HEK293 (cell line): ENCODE measurements at regions not wholly inside any gene's neighbourhood (a gene's known extent, or its start where the extent isn't known, plus 50 kb on each side); places are given as distances from the start of the nearest gene placed in this dataset.

ENCODE experiments used
- CTCF ChIP-seq: fragments of 450-650 bp; formaldehyde crosslinking; IDR thresholded peaks from 2 replicates; pipeline ENCODE4 v1.5.1; 2016; ENCODE audit warnings: missing biosample characterization, missing genetic modification characterization
- OVOL3 ChIP-seq: fragments of 450-650 bp; formaldehyde crosslinking; IDR thresholded peaks from 2 replicates; pipeline ENCODE4 v1.5.1; 2016; ENCODE audit warnings: missing biosample characterization, missing genetic modification characterization
- REST ChIP-seq: fragments of 450-650 bp; formaldehyde crosslinking; IDR thresholded peaks from 2 replicates; pipeline ENCODE4 v1.5.1; 2016; ENCODE audit warnings: missing biosample characterization, missing genetic modification characterization
- ZBTB10 ChIP-seq: fragments of 450-650 bp; formaldehyde crosslinking; IDR thresholded peaks from 2 replicates; pipeline ENCODE4 v1.5.1; 2016; ENCODE audit warnings: missing biosample characterization, missing genetic modification characterization
- ZBTB7A ChIP-seq: fragments of 450-650 bp; formaldehyde crosslinking; IDR thresholded peaks from 2 replicates; pipeline ENCODE4 v1.5.1; 2016; ENCODE audit warnings: low read depth, missing biosample characterization, missing genetic modification characterization
- ZNF223 ChIP-seq: fragments of 450-650 bp; formaldehyde crosslinking; IDR thresholded peaks from 2 replicates; pipeline ENCODE4 v1.5.1; 2016; ENCODE audit warnings: missing biosample characterization, missing genetic modification characterization
- ZNF274 ChIP-seq, 2 experiments: fragments of 200-500 bp in 1 of 2; fragments of 450-650 bp in 1 of 2; sonication (Bioruptor generic) in 1 of 2; formaldehyde crosslinking in 1 of 2; IDR thresholded peaks; 2 replicates each; pipeline versions ENCODE4 v1.5.1 to v1.6.1; 2014 to 2016; ENCODE audit warnings: borderline replicate concordance in 1 of 2, inconsistent platforms in 1 of 2, low read length in 1 of 2, missing biosample characterization in 1 of 2, missing genetic modification characterization in 1 of 2
- ZNF311 ChIP-seq: fragments of 450-650 bp; formaldehyde crosslinking; IDR thresholded peaks from 2 replicates; pipeline ENCODE4 v1.5.1; 2017; ENCODE audit warnings: missing biosample characterization, missing genetic modification characterization, borderline replicate concordance
- ZNF530 ChIP-seq: fragments of 450-650 bp; formaldehyde crosslinking; IDR thresholded peaks from 2 replicates; pipeline ENCODE4 v1.5.1; 2016; ENCODE audit warnings: low read depth, missing biosample characterization, missing genetic modification characterization
- ZNF549 ChIP-seq: fragments of 450-650 bp; IDR thresholded peaks from 2 replicates; pipeline ENCODE4 v1.5.1; 2018; ENCODE audit warnings: missing biosample characterization, missing genetic modification characterization, mild to moderate bottlenecking, inconsistent platforms, moderate library complexity
- ZNF639 ChIP-seq: fragments of 450-650 bp; formaldehyde crosslinking; IDR thresholded peaks from 2 replicates; pipeline ENCODE4 v1.5.1; 2016; ENCODE audit warnings: missing biosample characterization, missing genetic modification characterization
- ZNF677 ChIP-seq: fragments of 450-650 bp; IDR thresholded peaks from 2 replicates; pipeline ENCODE4 v1.5.0; 2018; ENCODE audit warnings: missing biosample characterization, mild to moderate bottlenecking, missing genetic modification characterization, moderate library complexity
- TF ChIP-seq, protein P1 (sequence below): fragments of 450-650 bp; formaldehyde crosslinking; IDR thresholded peaks from 2 replicates; pipeline ENCODE4 v1.5.1; 2016; ENCODE audit warnings: missing biosample characterization, missing genetic modification characterization, low read depth

DNA sequence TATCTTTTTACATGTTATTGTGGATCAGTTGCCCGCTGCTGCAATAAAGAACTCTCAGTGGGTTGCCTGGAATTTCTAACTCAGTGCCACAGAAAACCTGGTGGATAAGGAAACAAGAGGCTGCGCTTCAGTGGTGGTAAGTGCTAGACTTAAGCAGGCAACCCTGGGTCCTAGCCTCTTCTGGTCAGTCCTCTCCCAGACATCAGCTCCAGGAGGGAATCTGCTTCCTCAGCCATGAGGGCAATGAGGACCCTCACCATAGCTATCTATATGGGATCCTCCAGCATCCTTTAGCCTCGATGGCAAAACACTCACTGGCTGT is 490.7 kb upstream of the SULF2 start:
- TF ChIP-seq CTCF (tag by site-specific recombination) (no peak), ZNF223 (no peak), ZBTB7A (tag by site-specific recombination) (no peak), OVOL3 (tag by site-specific recombination) (no peak), REST (no peak), ZNF677 (tag by site-specific recombination) (no peak), ZNF639 (tag by site-specific recombination) (no peak), ZNF530 (tag by site-specific recombination) (no peak), ZNF549 (tag by site-specific recombination) (no peak), ZNF311 (tag by site-specific recombination) (no peak), ZBTB10 (tag by site-specific recombination) (no peak), ZNF274 (IDR thresholded peaks at IDR 0.05; ENCODE audit: low read length) (no peak), ZNF274 (tag by site-specific recombination; IDR thresholded peaks at IDR 0.05; ENCODE audit: borderline replicate concordance) (no peak)
- TF ChIP-seq, protein P1, sequence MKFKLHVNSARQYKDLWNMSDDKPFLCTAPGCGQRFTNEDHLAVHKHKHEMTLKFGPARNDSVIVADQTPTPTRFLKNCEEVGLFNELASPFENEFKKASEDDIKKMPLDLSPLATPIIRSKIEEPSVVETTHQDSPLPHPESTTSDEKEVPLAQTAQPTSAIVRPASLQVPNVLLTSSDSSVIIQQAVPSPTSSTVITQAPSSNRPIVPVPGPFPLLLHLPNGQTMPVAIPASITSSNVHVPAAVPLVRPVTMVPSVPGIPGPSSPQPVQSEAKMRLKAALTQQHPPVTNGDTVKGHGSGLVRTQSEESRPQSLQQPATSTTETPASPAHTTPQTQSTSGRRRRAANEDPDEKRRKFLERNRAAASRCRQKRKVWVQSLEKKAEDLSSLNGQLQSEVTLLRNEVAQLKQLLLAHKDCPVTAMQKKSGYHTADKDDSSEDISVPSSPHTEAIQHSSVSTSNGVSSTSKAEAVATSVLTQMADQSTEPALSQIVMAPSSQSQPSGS (tag by site-specific recombination), result no peak
